GM18499 (cell line): ENCODE measurements at regions not wholly inside any gene's neighbourhood (a gene's known extent, or its start where the extent isn't known, plus 50 kb on each side); places are given as distances from the start of the nearest gene placed in this dataset.

Experiments
- ATAC-seq: cut with Tn5 transposase; IDR thresholded peaks from one replicate; pipeline ENCODE4 v1.9.1; 2021; ENCODE audit warnings: moderate number of reproducible peaks; ENCODE audit not compliant: insufficient read depth, unreplicated experiment

DNA sequence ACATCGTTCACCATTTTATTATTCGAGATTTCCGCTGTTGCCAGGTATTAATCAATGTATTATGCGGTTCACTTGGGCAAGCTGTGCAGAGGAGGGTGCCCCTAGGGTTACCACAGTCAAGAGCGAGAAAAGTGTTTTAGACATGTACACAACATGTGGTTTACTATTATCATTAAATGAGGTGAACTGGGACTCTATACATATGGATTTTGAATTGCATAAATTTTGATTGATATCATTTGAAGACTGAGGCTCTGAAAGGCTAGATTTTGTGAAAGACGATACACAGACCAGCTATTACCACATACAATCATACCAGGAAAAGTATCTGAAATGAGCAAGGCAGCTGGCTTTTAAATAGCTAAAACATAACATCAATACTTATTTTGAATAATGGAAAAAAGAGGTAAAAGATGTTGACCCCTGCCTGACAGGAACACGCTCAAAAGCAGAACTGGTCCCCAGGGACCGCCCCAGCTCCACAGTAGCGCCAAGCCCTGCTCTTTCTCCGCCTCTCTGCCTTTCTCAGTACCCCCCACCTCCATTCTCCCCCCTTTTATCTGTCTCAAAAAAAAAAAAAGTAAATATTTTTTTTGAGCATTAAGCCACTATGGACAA, 413.4 kb upstream of the MKI67 start:
- ATAC-seq: no peak

DNA sequence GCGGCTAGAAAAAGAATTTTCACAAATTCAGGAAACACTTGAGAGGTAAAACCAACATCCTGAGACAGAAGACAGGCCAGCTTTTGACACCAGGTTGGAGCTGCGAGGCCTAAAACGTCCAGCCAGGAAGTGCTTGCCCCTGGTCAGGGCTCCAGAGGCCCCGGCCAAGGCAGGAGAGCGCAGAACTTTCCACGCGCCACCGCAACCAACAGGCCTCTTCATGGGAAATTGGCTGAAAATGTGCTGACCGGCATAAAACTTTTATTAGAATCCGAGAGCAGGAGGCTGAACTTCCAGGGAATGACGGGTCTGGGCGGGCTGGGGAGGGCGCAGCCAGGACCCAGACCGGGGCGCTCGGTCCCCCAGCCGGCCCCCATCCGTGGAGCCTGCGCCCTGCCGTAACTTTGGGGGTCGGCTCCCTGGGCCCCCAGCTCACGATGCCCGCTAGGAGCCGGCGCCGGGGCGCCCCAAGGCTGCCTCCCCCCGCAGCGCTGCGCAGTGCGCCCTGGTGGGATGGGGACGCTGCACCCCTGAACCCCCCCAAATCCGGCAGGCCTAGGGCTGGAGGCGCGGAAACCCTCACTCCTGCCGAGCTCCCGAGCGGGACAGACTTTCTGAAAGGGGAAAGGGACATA, 414.0 kb upstream of the MKI67 start:
- ATAC-seq: no peak

- no peak for ATAC-seq
Observed at GRCh38 chr10:128540781-128541761, 414.8 kb upstream of the MKI67 start.

GRCh38 chr10:128541926-128542475, 415.8 kb upstream of the MKI67 start:
- no peak for ATAC-seq

- ATAC-seq: no peak
Observed at GRCh38 chr10:128542659-128543058, 416.4 kb upstream of the MKI67 start.

GRCh38 chr10:128543151-128543550, 416.9 kb upstream of the MKI67 start:
- ATAC-seq: no peak

DNA sequence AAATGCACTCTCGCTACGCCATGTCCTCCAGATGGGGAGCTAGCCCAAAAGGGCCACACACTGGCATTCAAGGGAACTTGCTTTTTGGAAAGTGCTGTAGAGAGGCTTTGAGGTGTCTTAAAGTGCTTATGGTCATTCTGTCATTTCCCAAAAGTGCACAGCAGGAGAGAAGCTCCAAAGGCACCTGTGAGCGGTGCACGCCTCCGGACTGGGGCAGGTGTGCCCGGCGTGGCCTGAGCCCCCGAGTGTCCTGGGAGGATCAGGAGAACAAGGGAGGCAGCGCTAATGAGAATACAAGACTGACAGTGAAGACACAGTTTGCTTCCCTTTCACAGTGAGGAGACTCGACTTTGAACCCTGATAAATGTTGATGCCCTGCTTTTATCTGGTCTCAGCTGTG, 419.0 kb upstream of the MKI67 start:
- ATAC-seq: no peak

DNA sequence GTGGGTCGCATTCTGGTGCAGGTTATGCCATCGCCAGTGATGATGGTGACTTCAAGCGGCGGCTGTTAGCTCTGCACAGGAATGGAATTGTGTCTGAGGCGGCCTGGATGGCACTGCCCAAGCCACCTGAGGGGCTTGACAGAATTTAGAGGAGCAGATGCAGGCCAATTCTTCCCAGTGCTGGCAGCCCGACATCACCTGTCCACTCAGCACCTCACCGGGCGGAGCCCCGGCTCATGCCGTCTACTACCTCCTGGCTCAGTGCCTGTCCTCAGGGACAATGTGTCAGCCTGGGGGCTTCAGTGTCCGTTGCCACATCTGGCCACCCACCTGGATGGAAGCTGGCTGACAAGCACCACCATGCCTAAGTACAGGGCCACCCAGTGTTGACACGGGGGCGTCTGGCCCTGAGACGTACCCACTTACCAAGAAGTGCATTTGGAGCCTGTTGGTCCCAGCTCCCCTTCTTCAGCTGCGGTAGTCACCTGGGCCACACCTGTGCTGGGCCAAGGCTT, 420.5 kb upstream of the MKI67 start:
- no peak for ATAC-seq

- no peak for ATAC-seq
Observed at GRCh38 chr10:128549101-128549608, 422.9 kb upstream of the MKI67 start.

- ATAC-seq: no peak
Observed at GRCh38 chr10:128550045-128550444, 423.8 kb upstream of the MKI67 start.

- ATAC-seq: no peak
Observed at GRCh38 chr10:128551475-128551874, 425.3 kb upstream of the MKI67 start.

GRCh38 chr10:128553755-128554154, 427.5 kb upstream of the MKI67 start:
- ATAC-seq: no peak

DNA sequence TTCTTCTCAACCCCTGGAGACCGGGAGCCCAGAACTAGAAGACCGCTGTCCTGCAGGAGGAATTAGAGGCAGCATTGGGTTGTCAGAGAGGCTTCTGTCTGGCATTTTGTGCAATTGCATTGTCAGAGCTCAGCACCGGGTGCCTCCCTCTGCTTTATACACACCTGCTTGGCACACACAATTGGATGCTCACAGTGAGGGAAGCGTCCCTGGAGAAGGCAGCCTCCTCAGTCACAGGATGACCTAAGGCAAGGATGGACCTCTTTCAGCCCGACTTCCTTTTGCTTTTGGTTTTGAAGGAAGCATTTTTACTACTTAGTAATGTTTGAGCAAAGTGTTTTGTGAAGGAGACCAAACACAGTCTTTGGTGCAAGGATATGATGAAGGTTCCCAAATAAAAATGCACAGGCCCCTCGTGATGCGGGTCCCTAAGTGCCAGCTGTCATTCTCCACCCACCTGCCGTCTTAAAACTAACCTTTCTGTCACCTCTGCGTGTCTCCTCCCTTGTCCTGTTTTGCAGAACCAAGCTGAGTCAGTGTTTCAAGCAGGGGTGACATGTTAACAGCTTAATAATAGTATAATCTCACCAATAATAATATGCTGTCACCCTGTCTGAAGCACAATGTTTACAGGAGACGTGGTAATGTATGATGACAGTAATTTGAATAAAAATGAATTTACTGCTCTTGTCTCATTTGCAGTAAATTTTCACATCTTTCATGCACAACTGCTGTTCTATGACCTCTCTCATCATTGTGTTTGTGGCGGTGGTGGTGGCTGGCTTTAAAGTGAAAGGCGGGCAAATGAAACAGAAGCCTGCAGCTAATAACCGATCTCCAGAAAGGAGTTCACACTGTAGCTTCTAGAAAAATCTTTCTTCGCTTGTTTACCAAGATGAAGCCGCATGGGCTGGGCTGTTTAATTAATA, 430.2 kb upstream of the MKI67 start:
- no peak for ATAC-seq

GRCh38 chr10:128557149-128557710, 431.0 kb upstream of the MKI67 start:
- no peak for ATAC-seq

DNA sequence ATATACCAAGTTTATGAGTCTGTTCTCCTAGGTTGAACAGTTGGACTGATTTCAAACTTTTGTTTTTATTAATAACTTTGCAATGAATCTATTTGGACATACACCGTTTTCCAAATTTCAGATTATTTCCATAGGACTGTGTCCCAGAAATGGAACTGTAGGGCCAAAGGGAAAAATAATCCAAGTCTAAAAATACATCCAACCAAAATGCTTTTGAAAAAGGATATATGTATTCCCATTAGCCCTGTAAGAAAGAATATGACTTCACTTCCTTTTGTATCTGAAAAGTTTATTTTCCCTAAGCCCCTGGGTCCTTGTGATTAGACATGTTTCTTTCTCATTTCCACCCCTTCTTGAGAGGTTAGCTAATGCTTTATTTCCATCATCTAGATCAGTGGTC, 434.2 kb upstream of the MKI67 start:
- no peak for ATAC-seq

DNA sequence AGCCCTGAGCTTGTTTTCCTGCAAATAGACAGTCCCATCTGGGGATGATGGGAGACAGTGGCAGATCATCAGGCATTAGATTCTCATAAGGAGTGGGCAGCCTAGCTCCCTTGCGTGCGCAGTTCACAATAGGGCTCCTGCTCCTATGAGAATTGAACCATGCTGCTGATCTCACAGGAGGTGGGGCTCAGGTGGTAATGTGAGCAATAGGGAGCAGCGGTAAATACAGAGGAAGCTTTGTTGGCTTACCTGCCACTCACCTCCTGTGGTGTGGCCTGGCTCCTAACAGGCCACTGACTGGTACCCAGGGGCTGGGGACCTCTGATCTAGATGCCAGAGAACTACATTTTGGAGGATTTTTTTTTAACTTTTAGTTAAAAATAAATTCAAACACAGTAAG, 434.8 kb upstream of the MKI67 start:
- no peak for ATAC-seq

- no peak for ATAC-seq
Observed at GRCh38 chr10:128563387-128563786, 437.2 kb upstream of the MKI67 start.

DNA sequence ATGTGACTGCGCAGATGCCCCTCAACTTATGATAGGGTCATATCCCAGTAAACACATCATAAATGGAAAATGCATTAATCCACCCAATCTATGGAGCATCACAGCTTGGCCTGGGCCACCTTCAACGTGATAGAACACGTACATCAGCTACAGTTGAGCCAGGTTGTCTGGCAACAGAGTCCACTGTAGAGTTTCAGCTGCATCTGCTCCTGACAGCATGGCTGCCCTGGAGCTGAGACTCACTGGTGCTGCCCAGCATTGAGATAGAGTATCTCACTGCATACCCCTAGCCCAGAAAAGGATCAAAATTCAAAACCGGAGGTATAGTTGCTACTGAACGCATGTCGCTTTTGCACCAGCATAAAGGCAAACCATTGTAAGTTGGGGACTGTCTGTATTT, 437.7 kb upstream of the MKI67 start:
- ATAC-seq: no peak

DNA sequence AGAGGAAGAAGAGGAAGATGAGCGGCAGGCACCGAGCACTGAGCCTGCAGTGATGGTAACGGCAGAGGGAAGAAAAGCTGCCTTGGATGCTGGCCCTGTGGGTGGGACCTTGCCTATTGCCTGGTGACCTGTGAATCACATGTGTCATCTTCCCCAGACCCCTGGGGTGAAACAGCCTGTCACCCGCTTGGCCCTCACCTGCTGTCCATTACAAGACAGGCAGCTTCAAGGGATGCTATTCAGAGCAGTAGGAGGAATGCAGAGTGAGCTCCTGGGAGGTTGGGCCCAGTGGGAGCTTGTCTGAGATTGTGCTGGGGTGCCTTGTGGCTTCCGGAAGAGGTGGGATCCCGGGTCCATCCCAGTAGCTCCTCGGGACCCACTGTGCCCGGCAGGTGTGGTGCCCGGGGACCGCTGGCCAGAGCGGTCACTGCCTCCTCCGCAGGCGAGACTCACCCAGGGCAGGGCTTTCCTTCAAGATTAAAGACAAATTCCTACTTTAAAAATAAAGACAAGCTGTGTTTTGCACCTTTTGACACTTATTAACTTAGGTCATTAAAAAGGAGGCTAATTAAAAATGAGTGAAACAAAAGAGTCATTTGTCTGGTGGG, 440.2 kb upstream of the MKI67 start:
- no peak for ATAC-seq
